ENCODE measurements at regions not wholly inside any gene's neighbourhood (a gene's known extent, or its start where the extent isn't known, plus 50 kb on each side); places are given as distances from the start of the nearest gene placed in this dataset.

DNA sequence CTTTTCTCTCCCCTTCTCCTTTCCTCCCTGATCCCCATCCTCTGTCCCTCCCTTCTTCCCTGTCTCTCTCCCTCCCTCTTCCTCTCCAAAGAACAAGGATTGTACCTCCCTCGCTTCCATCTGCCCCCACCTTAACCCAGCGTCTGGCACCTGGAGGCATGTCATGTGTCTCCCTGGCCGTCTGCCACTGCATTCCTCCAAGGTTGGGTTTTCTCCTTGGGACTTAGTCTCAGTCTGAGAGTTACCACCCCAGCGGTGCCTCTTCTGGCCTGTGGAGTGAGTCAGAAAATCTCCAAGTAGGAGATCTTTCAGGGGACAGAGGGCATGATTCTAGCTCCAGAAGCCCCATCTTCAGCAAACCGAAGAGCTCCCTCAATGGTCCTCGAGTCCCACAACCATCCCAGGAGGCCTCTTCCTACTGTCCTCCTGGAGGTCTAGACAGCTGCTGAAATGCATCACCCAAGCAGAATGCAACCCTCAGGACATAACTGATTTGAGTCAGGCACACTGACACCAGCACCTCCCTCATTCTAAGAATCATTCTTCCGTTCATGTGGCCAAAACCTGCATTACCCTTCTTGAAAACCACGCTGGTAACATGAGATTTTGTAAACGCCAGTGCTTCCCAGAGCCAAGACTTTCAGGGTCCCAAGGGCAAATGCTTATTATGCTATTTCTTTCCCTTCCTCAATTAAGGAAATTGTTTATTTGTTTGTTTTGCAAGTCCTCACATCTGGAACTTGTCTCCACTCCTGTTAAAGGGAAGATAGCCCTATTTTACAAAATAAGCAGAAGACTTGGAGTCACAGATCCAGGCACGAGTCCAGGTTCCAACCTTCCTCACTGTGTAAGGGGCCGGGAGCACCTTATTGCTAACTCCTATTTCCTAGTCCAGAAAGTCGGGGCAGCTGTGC is 463.2 kb downstream of the BCL11B start:
- in situ Hi-C loops (cut with HindIII; ENCODE audit: low sequenced_read_pairs): no loop called here
- TF ChIP-seq, protein P1, sequence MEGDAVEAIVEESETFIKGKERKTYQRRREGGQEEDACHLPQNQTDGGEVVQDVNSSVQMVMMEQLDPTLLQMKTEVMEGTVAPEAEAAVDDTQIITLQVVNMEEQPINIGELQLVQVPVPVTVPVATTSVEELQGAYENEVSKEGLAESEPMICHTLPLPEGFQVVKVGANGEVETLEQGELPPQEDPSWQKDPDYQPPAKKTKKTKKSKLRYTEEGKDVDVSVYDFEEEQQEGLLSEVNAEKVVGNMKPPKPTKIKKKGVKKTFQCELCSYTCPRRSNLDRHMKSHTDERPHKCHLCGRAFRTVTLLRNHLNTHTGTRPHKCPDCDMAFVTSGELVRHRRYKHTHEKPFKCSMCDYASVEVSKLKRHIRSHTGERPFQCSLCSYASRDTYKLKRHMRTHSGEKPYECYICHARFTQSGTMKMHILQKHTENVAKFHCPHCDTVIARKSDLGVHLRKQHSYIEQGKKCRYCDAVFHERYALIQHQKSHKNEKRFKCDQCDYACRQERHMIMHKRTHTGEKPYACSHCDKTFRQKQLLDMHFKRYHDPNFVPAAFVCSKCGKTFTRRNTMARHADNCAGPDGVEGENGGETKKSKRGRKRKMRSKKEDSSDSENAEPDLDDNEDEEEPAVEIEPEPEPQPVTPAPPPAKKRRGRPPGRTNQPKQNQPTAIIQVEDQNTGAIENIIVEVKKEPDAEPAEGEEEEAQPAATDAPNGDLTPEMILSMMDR (IDR thresholded peaks at IDR 0.05; ENCODE audit: low read depth, low read length, missing control alignments): no peak
- H3K4me3 ChIP-seq (ENCODE audit: low read depth, low read length): no peak overlapping the region
- DNase-seq (ENCODE audit: low read depth): no peak

DNA sequence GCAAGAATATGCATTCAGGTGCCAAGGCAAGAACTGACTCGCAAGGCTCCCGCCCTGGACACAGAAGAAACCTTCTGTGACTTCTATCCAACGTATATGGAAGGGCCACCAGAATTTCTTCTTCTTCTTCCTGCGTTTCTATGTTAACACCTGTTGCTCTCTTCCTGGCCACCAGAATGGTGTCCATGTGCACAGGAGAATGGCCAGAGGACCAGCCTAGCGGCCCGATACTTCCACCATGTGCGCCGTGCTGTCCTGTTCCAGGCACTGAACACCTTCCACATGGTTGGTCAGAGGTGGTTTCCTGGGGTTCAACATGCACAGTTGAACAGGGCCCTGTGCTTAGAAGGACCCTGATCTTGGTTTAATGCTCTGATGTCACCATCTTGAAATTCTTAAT is 455.8 kb downstream of the BCL11B start:
- in situ Hi-C loops (cut with HindIII; ENCODE audit: low sequenced_read_pairs): no loop called here
- TF ChIP-seq, protein P1 (IDR thresholded peaks at IDR 0.05; ENCODE audit: low read depth, low read length, missing control alignments): no peak
- no peak overlapping the region for H3K4me3 ChIP-seq (ENCODE audit: low read depth, low read length)
- no peak for DNase-seq (ENCODE audit: low read depth)

DNA sequence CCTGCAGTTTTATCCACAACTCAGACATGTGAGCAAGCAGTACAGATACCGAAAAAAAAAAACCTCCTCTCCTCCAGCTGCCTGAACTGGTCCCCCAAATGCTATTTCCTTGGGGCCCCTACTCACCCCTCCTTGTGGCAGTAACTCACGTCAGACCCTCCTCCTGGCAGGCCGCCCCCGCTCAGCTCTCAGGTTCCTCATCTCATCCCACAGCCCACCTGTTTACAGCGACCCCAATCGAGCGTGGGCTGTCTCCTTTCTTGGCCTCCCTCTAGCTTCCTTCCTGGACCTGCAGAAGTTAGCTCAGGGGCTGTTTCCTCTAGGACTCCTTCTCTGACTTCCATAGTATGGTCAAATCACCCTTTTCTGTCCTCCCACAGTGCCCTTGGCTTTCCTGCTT is 455.3 kb downstream of the BCL11B start:
- TF ChIP-seq, protein P1 (IDR thresholded peaks at IDR 0.05; ENCODE audit: low read depth, low read length, missing control alignments): no peak
- in situ Hi-C loops (cut with HindIII; ENCODE audit: low sequenced_read_pairs): no loop called here
- no peak overlapping the region for H3K4me3 ChIP-seq (ENCODE audit: low read depth, low read length)
- no peak for DNase-seq (ENCODE audit: low read depth)

DNA sequence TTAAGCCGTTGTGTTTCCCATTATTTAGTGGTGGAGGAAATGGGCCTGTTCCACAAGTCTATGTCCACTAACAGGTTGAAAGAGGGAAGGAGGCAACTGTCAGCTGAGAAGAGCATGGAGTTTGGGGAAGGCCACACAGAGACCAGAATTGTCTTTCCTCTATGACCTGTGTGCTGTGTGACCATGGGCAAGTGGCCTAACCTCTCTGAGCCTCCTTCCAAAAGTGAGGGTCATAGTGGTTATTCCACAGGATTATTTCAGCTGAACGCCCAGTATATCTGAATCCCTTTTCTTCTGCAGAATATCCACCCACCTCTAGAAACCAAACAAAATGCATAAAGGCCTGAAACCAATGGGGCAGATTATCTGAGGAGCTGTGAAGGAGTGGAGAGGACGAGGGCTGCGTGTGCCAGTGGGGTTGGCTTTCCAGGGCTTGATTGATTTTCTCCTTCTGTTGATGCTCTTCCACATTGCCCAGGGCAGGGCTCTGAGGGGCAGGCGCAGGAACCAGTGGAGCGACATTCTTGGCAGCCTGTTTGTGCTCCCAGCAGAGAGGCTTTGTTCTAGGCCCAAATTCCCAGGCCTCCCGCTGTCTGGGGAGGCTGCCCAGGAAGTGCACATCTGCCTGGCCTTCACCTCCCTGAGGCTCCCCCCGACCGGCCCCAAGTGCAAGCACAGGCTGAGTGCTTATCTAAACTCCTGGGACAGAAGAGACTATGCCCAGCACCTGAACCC is 452.7 kb downstream of the BCL11B start:
- DNase-seq (ENCODE audit: low read depth): no peak
- in situ Hi-C loops (cut with HindIII; ENCODE audit: low sequenced_read_pairs): no loop called here
- TF ChIP-seq, protein P1 (IDR thresholded peaks at IDR 0.05; ENCODE audit: low read depth, low read length, missing control alignments): no peak
- H3K4me3 ChIP-seq (ENCODE audit: low read depth, low read length): no peak overlapping the region

DNA sequence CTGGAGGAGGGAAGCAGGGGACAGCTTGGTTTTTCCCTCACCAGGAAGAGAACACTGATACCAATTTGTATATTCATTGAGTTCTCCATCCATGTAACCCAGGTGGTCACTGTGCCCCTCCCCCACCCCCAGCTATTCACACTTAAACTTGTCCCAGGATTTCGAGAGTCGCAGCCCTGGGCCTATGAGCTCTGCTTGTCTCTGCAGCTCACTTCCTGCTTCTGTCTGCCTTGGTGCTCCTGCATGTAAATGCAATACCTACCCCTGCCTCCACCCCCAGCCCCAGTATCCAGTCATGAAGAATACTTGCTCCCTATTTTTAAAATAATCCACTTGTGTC is 452.2 kb downstream of the BCL11B start:
- no peak overlapping the region for H3K4me3 ChIP-seq (ENCODE audit: low read depth, low read length)
- TF ChIP-seq, protein P1 (IDR thresholded peaks at IDR 0.05; ENCODE audit: low read depth, low read length, missing control alignments): no peak
- in situ Hi-C loops (cut with HindIII; ENCODE audit: low sequenced_read_pairs): no loop called here
- no peak for DNase-seq (ENCODE audit: low read depth)

DNA sequence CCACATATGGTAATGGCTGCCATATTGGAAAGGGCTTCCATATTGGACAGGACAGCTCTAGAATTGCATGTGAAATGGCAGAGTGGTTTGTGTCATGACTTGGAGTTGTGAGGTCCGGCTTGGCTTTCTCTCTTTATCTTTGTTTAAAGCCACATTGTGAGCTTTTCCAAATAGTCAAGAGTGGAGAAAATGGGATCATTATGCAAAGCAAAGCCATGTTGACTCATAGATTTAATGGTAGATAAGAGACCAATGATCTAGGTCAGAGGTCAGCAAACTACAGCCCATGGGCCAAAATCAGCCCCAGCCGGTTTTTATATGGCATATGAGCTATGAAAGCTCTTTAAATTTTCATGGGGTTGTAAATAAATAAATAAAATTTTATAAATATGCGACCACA is 449.1 kb downstream of the BCL11B start:
- no peak for DNase-seq (ENCODE audit: low read depth)
- TF ChIP-seq, protein P1 (IDR thresholded peaks at IDR 0.05; ENCODE audit: low read depth, low read length, missing control alignments): no peak
- H3K4me3 ChIP-seq (ENCODE audit: low read depth, low read length): no peak overlapping the region
- in situ Hi-C loops (cut with HindIII; ENCODE audit: low sequenced_read_pairs): no loop called here
